H1 (cell line): ENCODE measurements at regions not wholly inside any gene's neighbourhood (a gene's known extent, or its start where the extent isn't known, plus 50 kb on each side); places are given as distances from the start of the nearest gene placed in this dataset.

Source experiments
- CTCF ChIA-PET: fragments of 300-600 bp; sonication (Branson Sonifier 250); formaldehyde crosslinking; loops from one replicate; lab custom pipeline; 2021; ENCODE audit not compliant: partially characterized antibody; lab: Charles Lee
- POLR2A ChIA-PET: fragments of 300-600 bp; sonication (Branson Sonifier 250); formaldehyde crosslinking; loops from one replicate; lab custom pipeline; 2021; ENCODE audit warnings: inconsistent platforms; ENCODE audit not compliant: partially characterized antibody; lab: Charles Lee
- DNase-seq, 2 experiments: peaks; one replicate each; pipeline versions ENCODE4 v3.0.0 to v3.0.0-alpha.2; 2010 to 2022; ENCODE audit warnings: low spot score in 2 of 2, low read depth in 1 of 2, mixed read lengths in 1 of 2
- FAIRE-seq: peaks from 2 replicates; lab custom pipeline; 2011; peaks lifted over from hg19 to GRCh38; lab: Jason Lieb, UNC
- H2AFZ ChIP-seq: 2 replicates; pipeline ENCODE4 v1.8.1; 2012; ENCODE audit warnings: low read length, inconsistent platforms
- H2AK5ac ChIP-seq: 2 replicates; pipeline ENCODE4 v1.6.1; 2013; ENCODE audit warnings: low read depth, low read length
- H2BK120ac ChIP-seq: replicated peaks from 2 replicates; pipeline ENCODE3; 2013; ENCODE audit warnings: low read depth, low read length, inconsistent platforms
- H2BK12ac ChIP-seq: 2 replicates; pipeline ENCODE4 v1.6.1; 2013; ENCODE audit warnings: low read depth, low read length
- H2BK15ac ChIP-seq: 2 replicates; pipeline ENCODE4 v1.6.1; 2013; ENCODE audit warnings: low read length
- H2BK20ac ChIP-seq: 2 replicates; pipeline ENCODE4 v1.6.1; 2013; ENCODE audit warnings: low read length
- H2BK5ac ChIP-seq: 2 replicates; pipeline ENCODE4 v1.6.1; 2013; ENCODE audit warnings: low read depth, low read length
- H3K14ac ChIP-seq: 2 replicates; pipeline ENCODE4 v1.6.1; 2013; ENCODE audit warnings: inconsistent platforms; ENCODE audit not compliant: insufficient read length
- H3K18ac ChIP-seq: 2 replicates; pipeline ENCODE4 v1.6.1; 2013; ENCODE audit warnings: low read length; ENCODE audit errors: extremely low read depth
- H3K23ac ChIP-seq: 2 replicates; pipeline ENCODE4 v1.6.1; 2013; ENCODE audit warnings: inconsistent platforms; ENCODE audit not compliant: insufficient read length
- H3K23me2 ChIP-seq: 2 replicates; pipeline ENCODE4 v1.6.1; 2013; ENCODE audit warnings: low read depth, low read length
- H3K27ac ChIP-seq: 2 replicates; pipeline ENCODE4 v1.6.1; 2011; ENCODE audit warnings: low read depth, low read length, inconsistent platforms
- H3K27me3 ChIP-seq, 4 experiments: replicated peaks in 1 of 4; 1 replicate in 1 of 4; 2 replicates in 3 of 4; pipeline versions ENCODE4 v1.6.1 to v1.8.1; 2011 to 2013; ENCODE audit warnings: low read length in 3 of 4, mild to moderate bottlenecking in 3 of 4, inconsistent platforms in 2 of 4, mixed read lengths in 2 of 4, moderate library complexity in 1 of 4; ENCODE audit not compliant: control insufficient read depth in 3 of 4, insufficient read depth in 3 of 4; ENCODE audit errors: extremely low read depth in 1 of 4
- H3K36me3 ChIP-seq, 4 experiments: 2 replicates each; pipeline versions ENCODE4 v1.6.1 to v1.8.1; 2011 to 2013; ENCODE audit warnings: mild to moderate bottlenecking in 4 of 4, low read length in 3 of 4, moderate library complexity in 2 of 4, control low read depth in 1 of 4, inconsistent platforms in 1 of 4; ENCODE audit not compliant: insufficient read depth in 4 of 4, control insufficient read depth in 2 of 4
- H3K4ac ChIP-seq: replicated peaks from 2 replicates; pipeline ENCODE3; 2013; ENCODE audit warnings: low read length, low read depth, mixed read lengths, inconsistent platforms; ENCODE audit not compliant: insufficient read length
- H3K4me1 ChIP-seq, 4 experiments: replicated peaks in 1 of 4; 1 replicate in 1 of 4; 2 replicates in 3 of 4; pipeline versions ENCODE4 v1.6.1 to v1.8.1; 2011 to 2013; ENCODE audit warnings: low read length in 3 of 4, inconsistent platforms in 2 of 4, mixed read lengths in 1 of 4; ENCODE audit not compliant: insufficient read depth in 4 of 4, control insufficient read depth in 3 of 4
- H3K4me2 ChIP-seq, 2 experiments: 2 replicates each; pipeline versions ENCODE4 v1.6.1 to v1.8.1; 2011 to 2013; ENCODE audit warnings: low read depth in 2 of 2, low read length in 2 of 2, control low read depth in 1 of 2, inconsistent platforms in 1 of 2, mild to moderate bottlenecking in 1 of 2; ENCODE audit not compliant: insufficient read depth in 1 of 2
- H3K4me3 ChIP-seq, 4 experiments: fragments of 200-600, 300-600 bp in 1 of 4; sonication (generic), shearing (Covaris generic), sonication (Bioruptor Twin) in 1 of 4; 2 replicates each; pipeline versions ENCODE4 v1.5.1 to v1.8.1; 2011 to 2016; ENCODE audit warnings: low read length in 4 of 4, low read depth in 3 of 4, control low read depth in 2 of 4, inconsistent platforms in 2 of 4, mild to moderate bottlenecking in 2 of 4, mixed read lengths in 1 of 4, moderate library complexity in 1 of 4; ENCODE audit not compliant: insufficient read depth in 2 of 4; ENCODE audit errors: extremely low read depth in 1 of 4
- H3K56ac ChIP-seq: replicated peaks from 2 replicates; pipeline ENCODE3; 2013; ENCODE audit warnings: low read depth, mild to moderate bottlenecking, mixed read lengths, low read length, inconsistent platforms; ENCODE audit not compliant: insufficient read length
- H3K79me1 ChIP-seq: 2 replicates; pipeline ENCODE4 v1.6.1; 2013; ENCODE audit warnings: low read depth, low read length, control low read depth
- H3K79me2 ChIP-seq, 2 experiments: 2 replicates each; pipeline versions ENCODE4 v1.6.1 to v1.8.1; 2012 to 2013; ENCODE audit warnings: low read length in 2 of 2, mild to moderate bottlenecking in 2 of 2, inconsistent platforms in 1 of 2; ENCODE audit not compliant: insufficient read depth in 2 of 2, control insufficient read depth in 1 of 2
- H3K9ac ChIP-seq, 4 experiments: replicated peaks in 1 of 4; 1 replicate in 1 of 4; 2 replicates in 3 of 4; pipeline versions ENCODE4 v1.6.1 to v1.8.1; 2011 to 2013; ENCODE audit warnings: low read depth in 3 of 4, low read length in 3 of 4, control low read depth in 2 of 4, mild to moderate bottlenecking in 2 of 4, moderate library complexity in 2 of 4, inconsistent platforms in 1 of 4; ENCODE audit errors: extremely low read depth in 1 of 4
- H3K9me3 ChIP-seq, 2 experiments: 2 replicates each; pipeline versions ENCODE4 v1.6.1 to v1.8.1; 2012 to 2013; ENCODE audit warnings: mild to moderate bottlenecking in 2 of 2, moderate library complexity in 2 of 2, control low read depth in 1 of 2, inconsistent platforms in 1 of 2, low read depth in 1 of 2, low read length in 1 of 2, mixed read lengths in 1 of 2; ENCODE audit not compliant: insufficient read depth in 2 of 2
- H4K20me1 ChIP-seq, 2 experiments: replicated peaks in 1 of 2; 2 replicates each; pipeline versions ENCODE3 to v1.8.1; 2011 to 2013; ENCODE audit warnings: inconsistent platforms in 2 of 2, low read length in 2 of 2, mild to moderate bottlenecking in 1 of 2; ENCODE audit not compliant: insufficient read depth in 2 of 2, control insufficient read depth in 1 of 2
- H4K5ac ChIP-seq: 2 replicates; pipeline ENCODE4 v1.6.1; 2013; ENCODE audit warnings: low read length, low read depth, mixed read lengths, inconsistent platforms; ENCODE audit not compliant: insufficient read length
- H4K8ac ChIP-seq: 2 replicates; pipeline ENCODE4 v1.8.0; 2013; ENCODE audit warnings: mild to moderate bottlenecking, moderate library complexity, low read length, inconsistent platforms; ENCODE audit not compliant: insufficient read depth; ENCODE audit errors: extremely low read depth
- H4K91ac ChIP-seq: replicated peaks from 2 replicates; pipeline ENCODE3; 2013; ENCODE audit warnings: low read length, mixed read lengths, inconsistent platforms; ENCODE audit not compliant: insufficient read length
- CREB1 ChIP-seq: IDR thresholded peaks from 2 replicates; pipeline ENCODE4 v1.6.1; 2012; ENCODE audit warnings: inconsistent platforms
- SP1 ChIP-seq: IDR thresholded peaks from 2 replicates; pipeline ENCODE4 v1.6.1; 2011; ENCODE audit warnings: low read depth, low read length
- SP4 ChIP-seq: IDR thresholded peaks from 2 replicates; pipeline ENCODE4 v1.6.1; 2012; ENCODE audit warnings: low read length, inconsistent platforms
- TBP ChIP-seq: IDR thresholded peaks from 2 replicates; pipeline ENCODE4 v1.6.1; 2011; ENCODE audit warnings: low read depth, low read length, improper control_type of control experiment
- ZNF274 ChIP-seq: IDR thresholded peaks from 2 replicates; pipeline ENCODE4 v1.7.0; 2012; ENCODE audit warnings: low read length, borderline replicate concordance; ENCODE audit errors: extremely low read depth
- WGBS, 2 experiments: shearing (Covaris generic) in 1 of 2; methylation state at CpG; one replicate each; pipeline versions ENCODE4 v1.1.6 to v1.1.7; 2013 to 2015; ENCODE audit warnings: low lambda C conversion rate in 2 of 2, mixed read lengths in 2 of 2, inconsistent platforms in 1 of 2, low coverage in 1 of 2, missing lambda C conversion rate in 1 of 2; ENCODE audit not compliant: insufficient replicate concordance in 2 of 2, insufficient coverage in 1 of 2, insufficient read length in 1 of 2; ENCODE audit errors: extremely low coverage in 1 of 2, missing lambda C conversion rate in 1 of 2; 5-methylcytosine and 5-hydroxymethylcytosine counted together

DNA sequence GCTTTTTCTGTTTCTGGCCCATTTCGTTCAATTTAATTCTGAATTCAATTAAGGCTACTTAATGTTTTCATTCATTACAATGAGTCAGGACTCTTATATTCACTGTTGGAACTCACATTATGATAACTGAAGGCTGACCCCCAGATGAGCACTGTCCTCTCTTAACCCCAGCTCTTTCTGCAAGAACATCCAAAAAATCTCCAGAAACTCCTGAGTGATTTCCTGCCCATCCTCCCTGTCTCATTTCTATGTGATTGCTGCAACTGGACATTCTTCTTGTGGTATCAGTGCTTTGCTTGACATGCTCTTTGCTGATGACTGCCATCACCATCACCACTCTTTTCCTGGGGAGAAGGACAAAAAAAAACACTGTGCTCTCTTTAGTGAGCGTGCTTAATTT lies 240.3 kb downstream of the SPRY2 start:
- no peak overlapping the region for H2BK20ac ChIP-seq
- FAIRE-seq = no peak
- H3K56ac ChIP-seq = no peak overlapping the region
- no peaks in the 10 kb centered on the region for H3K36me3 ChIP-seq
- H4K8ac ChIP-seq = no peak overlapping the region
- no peak overlapping the region for H2BK120ac ChIP-seq
- no peak overlapping the region for H2BK15ac ChIP-seq
- no peaks in the 10 kb centered on the region for H3K23me2 ChIP-seq
- H2AFZ ChIP-seq = no peak overlapping the region
- 89% methylated on average over 2 of the region's 2 CpGs; no CpG with 5 or more reads in 1 of the 2 experiments for WGBS, 2 experiments
- H3K9ac ChIP-seq = no peak overlapping the region
- H2BK12ac ChIP-seq = no peak overlapping the region
- no peak overlapping the region for H2BK5ac ChIP-seq
- POLR2A ChIA-PET = no interaction called here
- no peak overlapping the region for H4K5ac ChIP-seq
- no peak overlapping the region for H3K4ac ChIP-seq
- no peaks in the 10 kb centered on the region for H3K79me1 ChIP-seq
- no peak overlapping the region for H3K4me2 ChIP-seq
- H3K4me1 ChIP-seq = peaks cover 0 to 4% (median 0%) of the 10 kb centered on the region in 4 experiments; a peak in 1 of 7 replicates
- H2AK5ac ChIP-seq = no peak overlapping the region
- H3K4me3 ChIP-seq = no peak overlapping the region
- no peaks in the 10 kb centered on the region for H3K27me3 ChIP-seq
- CTCF ChIA-PET = no interaction called here
- H3K18ac ChIP-seq = no peak overlapping the region
- TF ChIP-seq SP1 (no peak), SP4 (no peak), TBP (no peak), ZNF274 (no peak), CREB1 (no peak)
- TF ChIP-seq, all 59 proteins: peak for 0
- DNase-seq = no peak
- no peaks in the 10 kb centered on the region for H3K9me3 ChIP-seq
- H3K79me2 ChIP-seq = no peaks in the 10 kb centered on the region
- no peak overlapping the region for H3K23ac ChIP-seq
- no peak overlapping the region for H4K91ac ChIP-seq
- no peaks in the 10 kb centered on the region for H4K20me1 ChIP-seq
- H3K27ac ChIP-seq = no peak overlapping the region
- H3K14ac ChIP-seq = no peak overlapping the region
